ENCODE measurements at regions not wholly inside any gene's neighbourhood (a gene's known extent, or its start where the extent isn't known, plus 50 kb on each side); places are given as distances from the start of the nearest gene placed in this dataset.
"Not testable (repeated sequence)": the region's sequence is repeated elsewhere in the genome, so short reads cannot be mapped to it uniquely, and the experiment has no call there.

GRCh38 chr11:128148208-128148607 lies 439.1 kb downstream of the ETS1 start:
- Histone ChIP-seq H3K4me3 (ENCODE audit: low read length in 2 of 2) (no peak overlapping the region), H3K36me3 (ENCODE audit: control insufficient read depth in 1 of 2, insufficient read depth in 2 of 2, low read length in 1 of 2) (no peaks in the 10 kb centered on the region), H3K27me3 (ENCODE audit: control insufficient read depth in 1 of 2, insufficient read depth in 2 of 2, low read length in 1 of 2) (no peaks in the 10 kb centered on the region), H3K9me3 (ENCODE audit: control insufficient read depth, low read length) (no peaks in the 10 kb centered on the region), H3K4me1 (ENCODE audit: control insufficient read depth in 1 of 2, insufficient read depth in 2 of 2, low read length in 2 of 2) (no peaks in the 10 kb centered on the region), H3K27ac (ENCODE audit: low read depth in 1 of 2, low read length in 2 of 2) (no peak overlapping the region)
- DNase-seq (no peak), ATAC-seq (ENCODE audit: low FRiP score) (no peak)
- WGBS, 2 donors: 92 to 95% methylated on average over 6 of the region's 6 CpGs
- intact Hi-C loops (cut with DNase I): no loop called here

GRCh38 chr11:128146926-128147605 lies 440.3 kb downstream of the ETS1 start:
- Histone ChIP-seq H3K9me3 (ENCODE audit: control insufficient read depth, low read length) (no peaks in the 10 kb centered on the region), H3K36me3 (ENCODE audit: control insufficient read depth in 1 of 2, insufficient read depth in 2 of 2, low read length in 1 of 2) (no peaks in the 10 kb centered on the region), H3K4me1 (ENCODE audit: control insufficient read depth in 1 of 2, insufficient read depth in 2 of 2, low read length in 2 of 2) (no peaks in the 10 kb centered on the region), H3K27me3 (ENCODE audit: control insufficient read depth in 1 of 2, insufficient read depth in 2 of 2, low read length in 1 of 2) (no peaks in the 10 kb centered on the region), H3K27ac (ENCODE audit: low read depth in 1 of 2, low read length in 2 of 2) (no peak overlapping the region), H3K4me3 (ENCODE audit: low read length in 2 of 2) (no peak overlapping the region)
- 41 to 48% methylated on average over 5 of the region's 5 CpGs for WGBS, 2 donors
- DNase-seq (no peak), ATAC-seq (ENCODE audit: low FRiP score) (no peak)
- intact Hi-C loops (cut with DNase I): no loop called here

- ATAC-seq (ENCODE audit: low FRiP score); DNase-seq; H3K27me3 ChIP-seq (ENCODE audit: control insufficient read depth in 1 of 2, insufficient read depth in 2 of 2, low read length in 1 of 2); H3K27ac ChIP-seq (ENCODE audit: low read depth in 1 of 2, low read length in 2 of 2); H3K36me3 ChIP-seq (ENCODE audit: control insufficient read depth in 1 of 2, insufficient read depth in 2 of 2, low read length in 1 of 2); H3K4me3 ChIP-seq (ENCODE audit: low read length in 2 of 2); H3K4me1 ChIP-seq (ENCODE audit: control insufficient read depth in 1 of 2, insufficient read depth in 2 of 2, low read length in 2 of 2); intact Hi-C loops (cut with DNase I); H3K9me3 ChIP-seq (ENCODE audit: control insufficient read depth, low read length): not testable (repeated sequence)
- WGBS, 2 donors: 96% methylated on average over 5 of the region's 6 CpGs; no CpG with 5 or more reads in 1 of the 2 donors
These were observed 447.1 kb downstream of the ETS1 start for GRCh38 chr11:128140293-128140692.

GRCh38 chr11:128135451-128135850 lies 451.9 kb downstream of the ETS1 start:
- ATAC-seq (ENCODE audit: low FRiP score): no peak
- intact Hi-C loops (cut with DNase I): loop anchor here in 1 of 2 donors (10.0 kb wide), 1 partner anchor 291 kb away; no protein-coding TSS in a partner anchor
- WGBS, 2 donors: 8 to 15% methylated on average over 2 of the region's 2 CpGs
- H3K4me1 ChIP-seq (ENCODE audit: control insufficient read depth in 1 of 2, insufficient read depth in 2 of 2, low read length in 2 of 2): peaks cover 0 to 2% of the 10 kb centered on the region in 2 donors
- no peak overlapping the region for H3K27ac ChIP-seq (ENCODE audit: low read depth in 1 of 2, low read length in 2 of 2)
- DNase-seq: no peak
- H3K4me3 ChIP-seq (ENCODE audit: low read length in 2 of 2): no peak overlapping the region
- no peaks in the 10 kb centered on the region for H3K36me3 ChIP-seq (ENCODE audit: control insufficient read depth in 1 of 2, insufficient read depth in 2 of 2, low read length in 1 of 2)
- no peaks in the 10 kb centered on the region for H3K27me3 ChIP-seq (ENCODE audit: control insufficient read depth in 1 of 2, insufficient read depth in 2 of 2, low read length in 1 of 2)
- no peaks in the 10 kb centered on the region for H3K9me3 ChIP-seq (ENCODE audit: control insufficient read depth, low read length)

GRCh38 chr11:128133501-128133900 lies 453.9 kb downstream of the ETS1 start:
- peak; percentile 70 for ATAC-seq (ENCODE audit: low FRiP score)

GRCh38 chr11:128130052-128130451 lies 457.3 kb downstream of the ETS1 start:
- no peaks in the 10 kb centered on the region for H3K9me3 ChIP-seq (ENCODE audit: control insufficient read depth, low read length)
- no peak overlapping the region for H3K27ac ChIP-seq (ENCODE audit: low read depth in 1 of 2, low read length in 2 of 2)
- intact Hi-C loops (cut with DNase I): loop anchor here (5.0 to 10.0 kb wide), 3 partner anchors 73 to 285 kb away; no protein-coding TSS in a partner anchor
- DNase-seq (no peak), ATAC-seq (ENCODE audit: low FRiP score) (no peak)
- peaks cover 0 to 2% of the 10 kb centered on the region in 2 donors for H3K4me1 ChIP-seq (ENCODE audit: control insufficient read depth in 1 of 2, insufficient read depth in 2 of 2, low read length in 2 of 2)
- H3K27me3 ChIP-seq (ENCODE audit: control insufficient read depth in 1 of 2, insufficient read depth in 2 of 2, low read length in 1 of 2): no peaks in the 10 kb centered on the region
- H3K36me3 ChIP-seq (ENCODE audit: control insufficient read depth in 1 of 2, insufficient read depth in 2 of 2, low read length in 1 of 2): no peaks in the 10 kb centered on the region
- no peak overlapping the region for H3K4me3 ChIP-seq (ENCODE audit: low read length in 2 of 2)

More at GRCh38 chr11:128133501-128133900, 453.9 kb downstream of the ETS1 start:
- H3K36me3 ChIP-seq (ENCODE audit: control insufficient read depth in 1 of 2, insufficient read depth in 2 of 2, low read length in 1 of 2): no peaks in the 10 kb centered on the region
- no peak overlapping the region for H3K27ac ChIP-seq (ENCODE audit: low read depth in 1 of 2, low read length in 2 of 2)
- intact Hi-C loops (cut with DNase I): loop anchor here (5.0 to 10.0 kb wide), 3 partner anchors 76 to 289 kb away; no protein-coding TSS in a partner anchor
- H3K4me3 ChIP-seq (ENCODE audit: low read length in 2 of 2): no peak overlapping the region
- H3K9me3 ChIP-seq (ENCODE audit: control insufficient read depth, low read length): no peaks in the 10 kb centered on the region
- H3K4me1 ChIP-seq (ENCODE audit: control insufficient read depth in 1 of 2, insufficient read depth in 2 of 2, low read length in 2 of 2): peaks cover 0 to 2% of the 10 kb centered on the region in 2 donors
- H3K27me3 ChIP-seq (ENCODE audit: control insufficient read depth in 1 of 2, insufficient read depth in 2 of 2, low read length in 1 of 2): no peaks in the 10 kb centered on the region
- DNase-seq: peak; percentile 69 to 77
- 7 to 13% methylated on average over 3 of the region's 3 CpGs for WGBS, 2 donors

GRCh38 chr11:128125723-128126122 lies 461.6 kb downstream of the ETS1 start:
- no peaks in the 10 kb centered on the region for H3K27me3 ChIP-seq (ENCODE audit: control insufficient read depth in 1 of 2, insufficient read depth in 2 of 2, low read length in 1 of 2)
- intact Hi-C loops (cut with DNase I): no loop called here
- no peak overlapping the region for H3K4me3 ChIP-seq (ENCODE audit: low read length in 2 of 2)
- no peak for ATAC-seq (ENCODE audit: low FRiP score)
- no peak overlapping the region for H3K27ac ChIP-seq (ENCODE audit: low read depth in 1 of 2, low read length in 2 of 2)
- no peaks in the 10 kb centered on the region for H3K9me3 ChIP-seq (ENCODE audit: control insufficient read depth, low read length)
- 94 to 96% methylated on average over 3 of the region's 3 CpGs for WGBS, 2 donors
- no peaks in the 10 kb centered on the region for H3K36me3 ChIP-seq (ENCODE audit: control insufficient read depth in 1 of 2, insufficient read depth in 2 of 2, low read length in 1 of 2)
- no peak for DNase-seq
- H3K4me1 ChIP-seq (ENCODE audit: control insufficient read depth in 1 of 2, insufficient read depth in 2 of 2, low read length in 2 of 2): no peaks in the 10 kb centered on the region

GRCh38 chr11:128116885-128117284 lies 470.5 kb downstream of the ETS1 start:
- no peak overlapping the region for H3K27ac ChIP-seq (ENCODE audit: low read depth in 1 of 2, low read length in 2 of 2)
- no peak for ATAC-seq (ENCODE audit: low FRiP score)
- WGBS, 2 donors: 10 to 17% methylated on average over 7 of the region's 7 CpGs

GRCh38 chr11:128116447-128116846 lies 470.9 kb downstream of the ETS1 start:
- no peak for ATAC-seq (ENCODE audit: low FRiP score)
- intact Hi-C loops (cut with DNase I): no loop called here
- 8 to 11% methylated on average over 4 of the region's 4 CpGs for WGBS, 2 donors
- H3K27ac ChIP-seq (ENCODE audit: low read depth in 1 of 2, low read length in 2 of 2): no peak overlapping the region
- no peaks in the 10 kb centered on the region for H3K36me3 ChIP-seq (ENCODE audit: control insufficient read depth in 1 of 2, insufficient read depth in 2 of 2, low read length in 1 of 2)
- H3K4me1 ChIP-seq (ENCODE audit: control insufficient read depth in 1 of 2, insufficient read depth in 2 of 2, low read length in 2 of 2): no peaks in the 10 kb centered on the region
- DNase-seq: no peak
- no peak overlapping the region for H3K4me3 ChIP-seq (ENCODE audit: low read length in 2 of 2)
- no peaks in the 10 kb centered on the region for H3K9me3 ChIP-seq (ENCODE audit: control insufficient read depth, low read length)
- no peaks in the 10 kb centered on the region for H3K27me3 ChIP-seq (ENCODE audit: control insufficient read depth in 1 of 2, insufficient read depth in 2 of 2, low read length in 1 of 2)

More at GRCh38 chr11:128116885-128117284, 470.5 kb downstream of the ETS1 start:
- intact Hi-C loops (cut with DNase I): no loop called here
- no peaks in the 10 kb centered on the region for H3K27me3 ChIP-seq (ENCODE audit: control insufficient read depth in 1 of 2, insufficient read depth in 2 of 2, low read length in 1 of 2)
- H3K4me3 ChIP-seq (ENCODE audit: low read length in 2 of 2): no peak overlapping the region
- no peaks in the 10 kb centered on the region for H3K4me1 ChIP-seq (ENCODE audit: control insufficient read depth in 1 of 2, insufficient read depth in 2 of 2, low read length in 2 of 2)
- no peaks in the 10 kb centered on the region for H3K36me3 ChIP-seq (ENCODE audit: control insufficient read depth in 1 of 2, insufficient read depth in 2 of 2, low read length in 1 of 2)
- no peaks in the 10 kb centered on the region for H3K9me3 ChIP-seq (ENCODE audit: control insufficient read depth, low read length)
- no peak for DNase-seq
